Stimulated activated CD4-positive, alpha-beta T cell treated with anti-CD3 and anti-CD28 coated beads, Interleukin-1b, Interleukin-23, amount 100 ng/mL, for 24 hours (primary cell): ENCODE measurements at regions not wholly inside any gene's neighbourhood (a gene's known extent, or its start where the extent isn't known, plus 50 kb on each side); places are given as distances from the start of the nearest gene placed in this dataset.

Experiments used
- DNase-seq, 4 experiments: peaks; one replicate each; pipeline ENCODE4 v3.0.0-alpha.2; 2020; ENCODE audit warnings: low read depth in 4 of 4, low spot score in 1 of 4

- no peak for DNase-seq
These were observed 408.3 kb downstream of the AACS start for GRCh38 chr12:125473501-125473900.

GRCh38 chr12:125487336-125487735, 422.1 kb downstream of the AACS start:
- no peak for DNase-seq

DNA sequence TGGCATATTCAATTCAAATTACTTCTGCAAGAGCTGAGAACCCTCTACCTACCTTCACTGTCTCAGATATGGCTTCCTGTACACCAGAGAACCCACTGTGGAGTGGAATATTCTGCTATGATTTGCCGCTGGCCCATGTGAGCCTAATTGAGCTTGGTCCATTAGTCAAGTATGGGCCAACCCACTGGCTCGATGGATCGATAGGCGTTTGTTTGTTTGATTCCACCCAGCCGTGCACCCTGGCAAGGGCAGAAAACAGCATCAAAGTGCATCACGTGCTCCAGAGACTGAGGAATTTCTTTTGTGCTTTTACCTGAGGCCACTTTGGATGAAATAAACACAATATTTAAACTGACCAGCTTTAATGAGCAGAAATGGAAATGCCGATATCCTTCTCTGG, 426.3 kb downstream of the AACS start:
- DNase-seq = no peak

DNA sequence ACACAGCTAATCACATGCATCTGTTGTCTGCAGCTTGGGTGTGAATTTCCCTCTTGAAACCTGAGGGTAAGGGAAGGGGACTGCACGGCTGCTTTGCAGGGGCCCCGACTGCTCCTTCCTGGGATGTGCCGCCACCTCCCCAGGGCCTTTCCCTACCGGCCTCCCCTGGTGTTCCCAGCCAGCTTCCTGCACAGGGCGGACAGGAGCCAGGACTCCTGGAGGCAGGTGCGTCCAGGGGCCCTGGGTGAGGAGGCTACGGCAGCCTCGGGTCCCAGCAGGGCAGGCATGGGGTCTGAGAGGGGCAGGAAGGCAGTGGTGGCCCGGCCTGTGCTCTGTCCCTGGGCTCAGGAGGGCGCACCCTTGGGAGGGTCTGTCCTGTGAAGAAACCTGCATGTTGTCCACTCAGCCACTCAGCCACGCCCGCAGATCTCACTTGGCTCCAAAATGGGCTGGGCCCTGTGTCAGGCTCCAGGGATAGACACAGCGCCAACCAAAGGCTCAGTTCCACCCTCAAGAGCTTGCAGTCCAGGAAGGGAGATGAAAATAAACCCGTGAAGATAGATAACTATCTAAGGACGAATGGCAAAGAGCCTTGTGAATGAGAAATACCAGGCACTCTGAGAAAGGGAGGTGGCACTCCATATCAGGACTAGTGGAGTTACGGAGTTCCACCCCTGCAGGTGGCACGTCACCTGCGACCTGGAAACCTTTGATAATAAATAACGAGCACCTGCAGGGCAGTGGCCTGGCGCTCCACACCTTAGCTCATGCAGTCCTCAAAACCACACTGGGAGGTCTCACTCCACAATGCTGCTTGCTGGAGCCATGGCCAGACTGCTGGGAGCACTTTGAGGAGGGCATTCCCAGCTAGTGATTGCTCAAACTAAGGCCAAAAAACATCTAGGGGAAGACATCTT, 427.4 kb downstream of the AACS start:
- DNase-seq = no peak

- no peak for DNase-seq
These were observed 428.6 kb downstream of the AACS start for GRCh38 chr12:125493704-125494308.

DNA sequence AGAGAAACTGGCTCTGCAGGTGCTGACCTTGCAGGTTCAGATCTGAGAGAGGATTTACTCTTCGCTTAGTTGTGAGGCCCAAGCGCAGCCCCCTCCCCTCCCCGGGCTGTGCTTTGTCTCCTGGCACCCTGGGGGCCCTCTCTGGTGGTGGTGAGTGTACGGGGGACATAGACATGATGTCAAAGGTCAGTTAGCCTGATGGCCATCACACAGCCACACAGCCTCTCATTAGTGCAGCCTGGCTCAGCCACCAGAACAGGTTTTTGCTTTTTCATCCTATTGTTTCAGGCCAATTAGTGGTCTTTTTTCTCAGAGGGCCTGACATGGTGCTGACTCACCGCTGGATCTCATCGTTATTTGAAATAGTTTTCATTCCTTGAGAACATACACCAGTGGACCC, 437.9 kb downstream of the AACS start:
- no peak for DNase-seq

- no peak for DNase-seq
These were observed 444.0 kb downstream of the AACS start for GRCh38 chr12:125509195-125509594.

- DNase-seq = no peak
These were observed 447.5 kb downstream of the AACS start for GRCh38 chr12:125512541-125513298.

DNA sequence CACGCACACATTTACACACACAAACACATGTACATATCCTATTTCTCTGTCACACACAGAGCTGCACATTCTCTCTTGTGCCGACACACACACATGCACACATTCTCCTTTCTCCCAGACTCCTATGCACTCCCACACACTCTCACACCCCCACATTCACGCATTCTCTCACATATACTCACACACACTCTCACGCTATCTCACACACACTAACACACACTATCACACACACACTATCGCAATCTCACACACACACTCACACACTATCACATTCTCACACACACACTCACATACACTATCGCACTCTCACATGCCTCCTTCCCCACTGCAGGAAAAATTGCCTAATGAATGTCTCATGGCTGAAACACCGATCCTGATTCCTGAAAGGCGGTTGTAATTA, 450.7 kb downstream of the AACS start:
- no peak for DNase-seq

DNA sequence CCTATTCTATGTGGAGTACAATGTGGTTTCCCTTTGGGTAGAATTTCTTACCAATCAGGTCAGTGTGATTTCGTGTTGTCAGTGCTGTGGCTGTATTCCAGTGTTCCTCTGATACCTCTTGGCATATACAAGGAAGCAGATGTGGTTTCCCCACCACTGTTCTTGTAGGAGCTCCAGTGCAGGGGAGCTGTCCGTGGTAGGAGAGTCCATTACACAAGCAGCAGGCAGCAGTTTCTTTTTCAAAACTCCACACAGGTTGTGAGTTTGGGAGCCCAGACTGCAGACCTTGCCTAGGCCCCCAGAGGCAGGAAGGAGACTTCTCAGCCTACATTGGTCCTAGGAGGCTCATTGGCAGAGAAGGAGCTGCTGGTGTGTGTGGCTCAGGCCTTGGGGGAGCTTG, 452.8 kb downstream of the AACS start:
- DNase-seq = no peak

DNA sequence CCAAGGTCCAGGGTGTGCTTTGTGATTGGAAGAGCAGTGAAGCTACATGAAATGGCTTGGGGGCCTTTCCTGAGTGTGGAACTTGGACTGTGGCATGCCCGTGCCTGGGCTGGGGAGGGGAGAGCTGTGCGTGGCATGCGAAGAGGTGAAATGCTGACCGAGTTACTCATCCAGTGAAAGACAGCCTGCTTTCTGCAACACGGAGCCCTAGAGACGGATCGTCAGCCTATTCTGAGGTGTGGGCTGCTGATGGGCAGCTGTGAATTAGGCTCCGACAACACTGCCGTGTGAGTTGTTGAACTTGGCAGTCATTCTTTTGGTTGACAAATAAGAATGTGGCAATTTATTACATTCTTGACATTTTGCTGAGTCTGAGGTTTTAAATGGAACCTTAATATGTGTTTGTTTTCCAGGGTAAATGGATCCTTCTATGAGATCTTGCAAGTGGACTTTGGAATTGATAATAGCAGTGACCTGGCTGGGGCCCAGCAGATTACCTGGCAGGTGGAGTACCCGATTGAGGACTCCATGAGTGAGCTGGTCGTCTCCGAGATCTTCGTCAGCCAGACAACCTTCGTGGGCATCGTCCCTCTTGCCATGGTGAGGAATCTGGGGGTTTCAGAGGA, 453.9 kb downstream of the AACS start:
- DNase-seq = no peak

DNA sequence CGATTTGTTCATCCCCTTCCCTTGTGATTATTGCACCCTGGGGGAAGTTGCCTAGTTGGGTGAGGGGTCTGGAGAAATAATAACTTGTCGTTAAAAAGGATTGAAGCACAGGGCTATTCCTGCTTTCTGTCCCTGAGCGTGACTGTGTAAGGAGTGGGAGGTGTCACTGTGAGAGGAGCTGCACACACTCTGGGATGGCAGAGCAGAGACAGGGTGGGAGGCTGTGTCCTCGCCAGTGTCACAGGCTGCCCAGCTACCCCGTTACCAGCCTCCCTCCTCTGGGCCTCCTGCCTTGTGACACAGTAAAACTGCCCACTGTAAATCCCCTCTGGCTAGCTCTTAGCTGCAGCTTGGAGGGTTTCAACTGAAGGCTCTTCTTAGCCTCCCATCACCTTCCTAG, 460.6 kb downstream of the AACS start:
- no peak for DNase-seq

DNA sequence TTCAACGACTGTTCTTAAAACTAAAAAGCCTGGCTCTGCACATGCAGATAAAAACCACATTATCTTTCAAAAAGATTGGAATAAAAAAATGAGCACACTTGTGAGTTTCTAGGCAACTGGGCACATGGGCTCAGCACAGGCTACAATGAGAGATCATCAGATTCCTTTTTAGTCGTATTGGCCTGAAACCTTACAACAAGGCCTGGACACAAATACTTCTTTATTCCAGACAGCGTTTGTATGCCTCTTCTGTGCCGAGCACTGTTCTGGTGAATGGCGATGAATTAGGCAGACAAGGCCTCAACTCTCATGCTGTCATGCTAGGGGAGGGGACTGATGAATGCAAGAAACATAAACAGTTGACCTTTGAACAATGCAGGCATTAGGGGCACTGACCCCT, 463.0 kb downstream of the AACS start:
- DNase-seq = no peak

GRCh38 chr12:125530201-125530600, 465.0 kb downstream of the AACS start:
- DNase-seq = no peak

GRCh38 chr12:125530876-125531275, 465.6 kb downstream of the AACS start:
- no peak for DNase-seq

DNA sequence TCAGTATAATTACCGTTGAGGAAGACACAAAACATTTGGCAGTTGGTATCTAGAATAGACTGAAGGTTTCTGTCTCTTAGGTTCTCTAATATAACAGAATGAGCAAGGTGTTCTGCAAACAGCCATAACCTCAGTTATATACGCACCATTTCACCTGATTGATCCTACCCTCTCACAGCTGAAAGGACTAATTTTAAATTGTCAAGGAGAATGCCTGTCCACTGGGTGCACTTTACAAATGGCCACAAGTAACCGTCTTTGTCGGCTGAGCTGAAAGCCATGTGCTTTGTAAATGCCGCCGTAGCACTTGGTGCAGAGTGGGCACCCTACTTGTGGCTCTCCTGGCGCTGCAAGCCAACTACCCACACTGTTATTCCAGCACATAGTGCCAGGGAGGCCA, 466.3 kb downstream of the AACS start:
- DNase-seq = no peak

DNA sequence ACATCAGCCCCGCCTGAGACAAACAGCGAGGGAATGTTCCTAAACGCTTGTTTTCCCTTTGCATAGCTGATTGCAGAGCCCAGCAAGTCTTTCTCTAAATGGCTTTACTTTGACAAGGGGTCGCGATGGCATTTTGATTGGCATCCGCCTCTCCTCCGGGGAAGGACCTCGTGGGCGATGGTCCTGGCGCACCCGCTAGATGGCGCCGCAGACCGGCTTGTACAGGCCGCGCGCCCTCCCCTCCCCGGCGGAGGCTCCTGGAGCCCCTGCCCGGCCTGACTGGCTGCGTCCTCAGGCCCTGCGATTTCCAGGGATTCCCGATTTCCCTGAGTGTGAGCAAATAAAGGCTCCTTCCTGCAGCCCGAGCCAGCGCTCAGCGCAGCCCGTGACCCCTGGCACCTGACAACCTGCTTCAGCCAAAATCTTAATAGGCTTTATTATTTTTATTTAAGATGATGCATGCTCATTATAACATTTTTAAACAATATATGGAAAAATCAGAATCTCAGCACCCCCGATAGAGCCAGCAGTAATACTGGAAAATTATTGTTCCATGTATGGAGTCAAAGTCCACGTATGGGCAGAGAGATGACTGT, 468.3 kb downstream of the AACS start:
- DNase-seq = peak in 1 of 4 experiments; percentile 13

DNA sequence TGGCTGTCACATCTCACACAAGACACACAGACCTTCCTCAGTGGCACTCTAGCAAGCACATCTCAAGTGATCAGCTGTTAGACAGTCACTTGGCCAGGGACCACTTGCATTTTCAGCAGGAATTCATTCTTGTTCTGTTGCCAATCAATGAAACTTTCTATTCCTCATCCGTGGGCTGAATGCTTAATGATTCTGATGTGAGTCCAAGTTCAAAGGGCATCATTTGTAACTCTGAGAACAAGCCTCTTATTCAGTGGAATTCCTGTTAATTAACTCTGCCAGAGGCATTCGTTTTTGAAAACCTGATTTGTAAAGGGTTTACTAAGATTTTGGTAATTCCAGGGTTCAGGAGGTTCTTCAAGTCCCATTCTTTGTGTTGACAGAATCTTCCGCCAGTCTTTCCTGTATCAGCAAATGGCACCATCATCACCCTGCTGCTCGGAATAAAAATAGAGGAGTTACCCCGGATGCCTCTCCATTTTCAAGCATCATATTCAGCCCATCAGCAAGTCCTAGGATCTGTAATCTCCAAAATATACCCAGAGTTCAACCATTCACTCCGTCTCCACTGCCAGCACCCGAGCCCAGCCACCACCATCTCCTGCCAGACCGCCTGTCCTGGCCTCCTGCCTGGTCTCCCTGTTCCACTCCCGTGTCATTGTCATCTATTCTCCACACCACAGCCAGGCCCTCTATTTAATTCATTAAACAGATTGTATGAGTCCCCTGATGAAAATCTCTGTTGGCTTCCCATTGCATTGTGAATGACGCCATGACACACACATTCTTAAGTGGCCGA, 473.4 kb downstream of the AACS start:
- DNase-seq = no peak

DNA sequence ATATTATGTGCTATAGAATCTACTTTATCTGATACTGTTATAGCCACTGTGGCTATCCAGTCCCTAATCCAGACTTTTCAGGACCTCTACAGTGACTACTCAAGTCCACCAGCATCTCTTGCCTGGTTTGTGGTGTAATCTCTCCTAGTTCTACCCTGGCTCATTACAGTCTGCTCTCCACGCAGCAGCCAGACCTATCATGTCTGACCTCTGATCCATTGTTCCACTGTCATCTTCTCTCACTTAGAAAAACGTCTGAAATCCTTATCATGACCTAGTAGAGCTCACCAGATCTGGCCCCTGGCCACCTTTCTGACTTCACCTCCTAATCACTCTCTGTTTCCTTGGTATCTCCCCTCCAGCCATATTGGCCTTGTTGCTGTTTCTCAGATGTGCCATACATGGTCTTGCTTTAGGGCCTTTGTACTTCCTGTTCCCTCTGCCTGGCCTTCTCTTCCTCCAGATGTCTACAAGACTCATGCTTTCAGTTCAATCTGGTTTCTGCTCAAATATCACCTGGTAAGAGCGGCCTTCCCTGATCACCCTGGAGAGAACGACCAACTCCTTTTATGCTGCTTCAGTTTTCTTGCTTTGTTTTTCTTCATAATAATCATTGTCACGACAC, 475.5 kb downstream of the AACS start:
- DNase-seq = no peak

DNA sequence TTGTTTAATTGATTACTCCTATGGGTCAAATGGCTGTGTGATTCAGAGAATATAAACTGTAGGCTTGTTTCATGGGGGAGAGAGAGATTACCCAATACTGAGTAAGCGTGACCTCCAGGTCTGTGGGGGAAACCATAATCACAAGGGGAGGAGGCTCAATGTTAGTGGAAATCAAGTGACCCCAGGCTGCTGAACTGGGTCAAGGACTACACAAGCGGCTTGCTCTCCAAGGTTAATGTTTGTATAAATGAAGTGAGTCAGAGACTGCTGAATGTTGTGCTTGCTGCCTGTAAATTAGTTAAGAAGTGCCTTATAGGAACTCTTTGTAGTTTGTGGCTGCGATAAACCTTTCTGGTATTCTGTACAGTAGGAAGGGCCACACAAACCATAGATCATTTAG, 479.7 kb downstream of the AACS start:
- DNase-seq = no peak
